ENCODE measurements at regions not wholly inside any gene's neighbourhood (a gene's known extent, or its start where the extent isn't known, plus 50 kb on each side); places are given as distances from the start of the nearest gene placed in this dataset.
"Not testable (repeated sequence)": the region's sequence is repeated elsewhere in the genome, so short reads cannot be mapped to it uniquely, and the experiment has no call there.

- ATAC-seq (ENCODE audit: insufficient number of reproducible peaks, low FRiP score, low read depth) (no peak), DNase-seq (ENCODE audit: low spot score) (no peak)
- Histone ChIP-seq H3K27ac (no peak overlapping the region), H3K4me3 (no peak overlapping the region), H3K9me3 (no peaks in the 10 kb centered on the region), H3K36me3 (no peaks in the 10 kb centered on the region), H3K4me1 (ENCODE audit: control insufficient read depth in 1 of 2, low read depth in 2 of 2) (no peaks in the 10 kb centered on the region), H3K27me3 (replicated peaks; ENCODE audit: insufficient read depth) (no peaks in the 10 kb centered on the region)
- no peak for TF ChIP-seq CTCF (IDR thresholded peaks at IDR 0.05)
Measured at GRCh38 chr5:58300346-58300895, 159.5 kb downstream of the PLK2 start.

- no peak overlapping the region for H3K27ac ChIP-seq
- H3K4me1 ChIP-seq (ENCODE audit: control insufficient read depth in 1 of 2, low read depth in 2 of 2): no peaks in the 10 kb centered on the region
- H3K36me3 ChIP-seq: no peaks in the 10 kb centered on the region
- DNase-seq (ENCODE audit: low spot score) (no peak), ATAC-seq (ENCODE audit: insufficient number of reproducible peaks, low FRiP score, low read depth) (no peak)
- H3K9me3 ChIP-seq: no peaks in the 10 kb centered on the region
- TF ChIP-seq CTCF (IDR thresholded peaks at IDR 0.05): no peak
- no peak overlapping the region for H3K4me3 ChIP-seq
- no peaks in the 10 kb centered on the region for H3K27me3 ChIP-seq (replicated peaks; ENCODE audit: insufficient read depth)
Measured at GRCh38 chr5:58299256-58299655, 160.6 kb downstream of the PLK2 start.

- Histone ChIP-seq H3K36me3 (no peaks in the 10 kb centered on the region), H3K27ac (no peak overlapping the region), H3K27me3 (replicated peaks; ENCODE audit: insufficient read depth) (no peaks in the 10 kb centered on the region), H3K9me3 (no peaks in the 10 kb centered on the region), H3K4me3 (no peak overlapping the region), H3K4me1 (ENCODE audit: control insufficient read depth in 1 of 2, low read depth in 2 of 2) (no peaks in the 10 kb centered on the region)
- no peak for TF ChIP-seq CTCF (IDR thresholded peaks at IDR 0.05)
- no peak for DNase-seq (ENCODE audit: low spot score)
- ATAC-seq (ENCODE audit: insufficient number of reproducible peaks, low FRiP score, low read depth): no peak
Measured at GRCh38 chr5:58294598-58295305, 165.1 kb downstream of the PLK2 start.

GRCh38 chr5:58288275-58288674, 171.6 kb downstream of the PLK2 start:
- H3K4me3 ChIP-seq; H3K9me3 ChIP-seq; ATAC-seq (ENCODE audit: insufficient number of reproducible peaks, low FRiP score, low read depth); H3K36me3 ChIP-seq; H3K27me3 ChIP-seq (replicated peaks; ENCODE audit: insufficient read depth); H3K4me1 ChIP-seq (ENCODE audit: control insufficient read depth in 1 of 2, low read depth in 2 of 2); DNase-seq (ENCODE audit: low spot score); H3K27ac ChIP-seq: not testable (repeated sequence)

- no peaks in the 10 kb centered on the region for H3K27me3 ChIP-seq (replicated peaks; ENCODE audit: insufficient read depth)
- no peak overlapping the region for H3K4me3 ChIP-seq
- no peak for ATAC-seq (ENCODE audit: insufficient number of reproducible peaks, low FRiP score, low read depth)
- TF ChIP-seq CTCF (IDR thresholded peaks at IDR 0.05): no peak
- no peak overlapping the region for H3K27ac ChIP-seq
- H3K36me3 ChIP-seq: no peaks in the 10 kb centered on the region
- no peaks in the 10 kb centered on the region for H3K9me3 ChIP-seq
- H3K4me1 ChIP-seq (ENCODE audit: control insufficient read depth in 1 of 2, low read depth in 2 of 2): no peaks in the 10 kb centered on the region
- DNase-seq (ENCODE audit: low spot score): no peak
Measured at GRCh38 chr5:58286741-58287140, 173.1 kb downstream of the PLK2 start.

GRCh38 chr5:58285900-58286299, 174.0 kb downstream of the PLK2 start:
- Histone ChIP-seq H3K27me3 (replicated peaks; ENCODE audit: insufficient read depth) (no peaks in the 10 kb centered on the region), H3K4me3 (no peak overlapping the region), H3K27ac (no peak overlapping the region), H3K36me3 (no peaks in the 10 kb centered on the region), H3K4me1 (ENCODE audit: control insufficient read depth in 1 of 2, low read depth in 2 of 2) (no peaks in the 10 kb centered on the region), H3K9me3 (no peaks in the 10 kb centered on the region)
- ATAC-seq (ENCODE audit: insufficient number of reproducible peaks, low FRiP score, low read depth) (no peak), DNase-seq (ENCODE audit: low spot score) (no peak)
- no peak for TF ChIP-seq CTCF (IDR thresholded peaks at IDR 0.05)
